Muscle layer of colon (tissue), 2 donors: ENCODE measurements at regions not wholly inside any gene's neighbourhood (a gene's known extent, or its start where the extent isn't known, plus 50 kb on each side); places are given as distances from the start of the nearest gene placed in this dataset.

Experiments used
- H3K27ac ChIP-seq: one replicate; pipeline ENCODE4 v1.7.0; 2013; ENCODE audit warnings: low read depth, mild to moderate bottlenecking, low read length, moderate library complexity
- H3K27me3 ChIP-seq, 2 donors: one replicate each; pipeline ENCODE4 v1.7.0; 2013; ENCODE audit warnings: low read length in 2 of 2, mild to moderate bottlenecking in 2 of 2; ENCODE audit not compliant: insufficient read depth in 2 of 2, control insufficient read depth in 1 of 2
- H3K36me3 ChIP-seq: one replicate; pipeline ENCODE4 v1.7.0; 2013; ENCODE audit warnings: mild to moderate bottlenecking, low read length; ENCODE audit not compliant: insufficient read depth
- H3K4me1 ChIP-seq: one replicate; pipeline ENCODE4 v1.7.0; 2013; ENCODE audit warnings: mild to moderate bottlenecking, low read length; ENCODE audit not compliant: insufficient read depth
- H3K4me3 ChIP-seq, 2 donors: one replicate each; pipeline ENCODE4 v1.7.0; 2013; ENCODE audit warnings: low read length in 2 of 2, low read depth in 1 of 2, mild to moderate bottlenecking in 1 of 2, moderate library complexity in 1 of 2
- H3K9ac ChIP-seq: one replicate; pipeline ENCODE4 v1.7.0; 2013; ENCODE audit warnings: low read length
- H3K9me3 ChIP-seq: one replicate; pipeline ENCODE4 v1.7.0; 2013; ENCODE audit warnings: mild to moderate bottlenecking, low read length
- donor health status: abdominal sarcoma.
- donor health status: Adenocarcinoma of cecum.

DNA sequence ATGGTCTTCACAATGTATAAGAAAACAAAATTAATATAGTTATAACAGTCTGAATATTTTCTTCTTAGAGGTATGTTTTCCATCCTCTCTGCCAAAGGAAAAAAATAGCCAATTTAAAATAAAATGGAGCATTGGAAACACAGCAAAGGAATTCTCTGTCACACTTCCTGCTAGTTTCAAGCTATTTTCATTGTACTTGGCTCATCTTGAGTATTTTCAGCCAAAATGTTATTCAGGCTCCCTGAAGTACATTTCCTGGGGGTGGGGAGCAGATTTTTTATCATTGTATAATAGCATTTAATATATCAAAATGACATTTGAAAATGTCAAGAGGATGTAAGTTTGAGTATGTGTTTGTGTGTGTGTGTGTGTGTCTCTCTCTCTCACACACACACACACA, 463.6 kb upstream of the REG3G start:
- no peak overlapping the region for H3K27ac ChIP-seq
- no peaks in the 10 kb centered on the region for H3K4me1 ChIP-seq
- H3K9ac ChIP-seq = no peak overlapping the region
- H3K27me3 ChIP-seq = no peaks in the 10 kb centered on the region
- H3K4me3 ChIP-seq = no peak overlapping the region
- no peaks in the 10 kb centered on the region for H3K9me3 ChIP-seq
- H3K36me3 ChIP-seq = no peaks in the 10 kb centered on the region

DNA sequence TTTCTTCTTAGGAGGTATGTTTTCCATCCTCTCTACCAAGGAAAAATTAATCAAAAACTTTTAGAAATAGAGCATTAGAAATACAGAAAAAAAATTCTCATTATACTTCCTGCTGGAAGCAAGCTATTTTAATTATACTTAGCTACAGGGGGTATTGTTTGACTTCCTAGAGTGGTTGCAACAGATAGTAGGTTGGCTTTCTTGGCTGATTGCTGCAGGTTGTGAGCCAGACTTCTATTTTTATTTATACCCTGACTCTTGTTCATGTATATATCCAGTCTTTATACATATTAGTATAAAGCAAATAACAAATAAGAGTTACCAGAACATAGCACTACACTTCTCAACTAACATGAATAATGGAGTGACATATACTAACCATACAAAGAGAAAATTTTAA, 460.8 kb upstream of the REG3G start:
- H3K27me3 ChIP-seq = no peaks in the 10 kb centered on the region
- H3K27ac ChIP-seq = no peak overlapping the region
- H3K4me1 ChIP-seq = no peaks in the 10 kb centered on the region
- no peak overlapping the region for H3K4me3 ChIP-seq
- no peaks in the 10 kb centered on the region for H3K36me3 ChIP-seq
- no peaks in the 10 kb centered on the region for H3K9me3 ChIP-seq
- no peak overlapping the region for H3K9ac ChIP-seq

DNA sequence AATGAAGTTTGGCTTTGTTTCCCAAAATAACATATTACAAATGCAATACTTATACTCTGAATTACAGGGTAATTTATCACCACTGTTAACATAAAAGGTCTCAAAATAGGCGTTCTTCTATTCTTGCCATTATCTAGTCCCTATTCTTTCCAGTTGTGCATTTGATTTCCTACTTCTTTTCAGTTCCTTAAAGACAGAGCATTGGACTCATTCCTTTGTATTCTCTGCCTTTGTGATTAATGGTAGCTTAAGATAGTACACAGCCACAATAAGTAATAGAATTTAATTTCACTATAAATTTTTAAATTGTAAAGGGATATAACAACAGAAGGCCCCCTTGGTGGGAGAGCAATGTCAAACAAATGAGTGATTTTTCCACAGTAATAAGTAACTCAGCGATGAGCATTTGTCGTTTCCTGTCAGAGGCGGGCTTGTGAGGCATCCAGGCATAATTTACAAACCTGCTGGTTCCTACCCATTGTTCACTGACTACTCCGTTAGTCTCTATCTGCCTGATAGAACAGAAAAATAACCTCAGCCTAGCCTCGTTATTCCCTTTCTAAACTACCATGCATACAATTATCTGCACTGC, 456.6 kb upstream of the REG3G start:
- Histone ChIP-seq H3K4me3 (no peak overlapping the region), H3K27ac (no peak overlapping the region), H3K9ac (no peak overlapping the region), H3K27me3 (no peaks in the 10 kb centered on the region), H3K36me3 (no peaks in the 10 kb centered on the region), H3K4me1 (no peaks in the 10 kb centered on the region), H3K9me3 (no peaks in the 10 kb centered on the region)

DNA sequence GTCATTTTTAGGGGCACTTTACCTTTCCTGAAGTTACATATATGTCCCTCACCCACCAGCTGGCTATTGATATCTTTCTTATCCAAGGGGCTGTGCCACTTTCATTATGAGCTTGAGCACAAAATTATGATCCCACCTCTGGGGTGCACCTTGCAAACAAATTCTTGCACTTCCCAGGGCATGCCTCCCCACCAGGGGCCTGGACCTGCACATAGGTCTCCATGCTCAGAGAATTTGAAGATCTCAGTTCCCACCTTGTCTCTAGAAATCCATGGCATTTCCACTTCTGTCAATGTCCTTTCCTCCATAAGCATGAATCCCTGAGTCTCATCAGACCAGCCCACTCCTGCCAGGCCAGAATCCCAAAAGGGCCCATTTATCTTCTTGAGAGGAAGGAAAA, 449.1 kb upstream of the REG3G start:
- Histone ChIP-seq H3K4me1 (no peaks in the 10 kb centered on the region), H3K27ac (no peak overlapping the region), H3K36me3 (no peaks in the 10 kb centered on the region), H3K27me3 (no peaks in the 10 kb centered on the region), H3K9me3 (no peaks in the 10 kb centered on the region), H3K4me3 (no peak overlapping the region), H3K9ac (no peak overlapping the region)

DNA sequence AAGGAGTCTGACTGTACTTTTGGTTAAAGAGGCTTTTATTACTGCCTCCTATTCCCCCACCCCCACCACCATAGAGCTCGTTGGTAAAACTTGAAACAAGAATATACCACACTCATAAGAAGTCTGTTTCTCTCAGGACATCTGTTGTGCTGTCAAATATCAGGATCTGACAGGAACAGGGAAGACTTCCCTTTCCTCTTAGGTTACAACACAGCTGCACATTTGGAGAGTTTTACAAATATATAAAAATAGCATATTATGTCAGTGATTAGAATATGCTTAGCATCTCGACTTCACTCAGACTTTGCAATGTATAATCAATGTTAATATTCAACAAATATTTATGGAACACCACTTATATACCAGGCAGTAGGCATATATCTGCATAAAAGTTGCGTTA, 439.6 kb upstream of the REG3G start:
- Histone ChIP-seq H3K4me1 (no peaks in the 10 kb centered on the region), H3K27me3 (no peaks in the 10 kb centered on the region), H3K4me3 (no peak overlapping the region), H3K9me3 (no peaks in the 10 kb centered on the region), H3K27ac (no peak overlapping the region), H3K9ac (no peak overlapping the region), H3K36me3 (no peaks in the 10 kb centered on the region)

DNA sequence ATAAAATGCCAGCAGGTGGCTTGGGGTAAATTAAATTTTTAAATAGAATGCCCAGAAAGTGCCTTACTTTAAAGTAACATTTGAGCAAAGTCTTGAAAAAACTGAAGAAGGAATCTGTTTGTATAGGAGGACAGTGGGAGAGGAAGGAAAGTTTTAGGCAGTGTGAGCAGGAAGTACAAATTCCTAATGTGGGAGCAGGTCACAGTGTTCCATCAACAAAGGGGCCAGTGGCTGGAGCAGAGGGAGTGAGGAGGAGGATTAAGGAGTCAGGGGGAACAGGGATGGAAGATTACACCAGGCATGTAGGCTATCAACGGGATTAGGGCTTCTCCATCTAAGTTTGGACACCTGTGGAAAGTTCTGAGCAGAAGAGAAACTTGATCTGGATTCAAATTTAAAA, 439.2 kb upstream of the REG3G start:
- Histone ChIP-seq H3K4me1 (no peaks in the 10 kb centered on the region), H3K9me3 (no peaks in the 10 kb centered on the region), H3K27ac (no peak overlapping the region), H3K27me3 (no peaks in the 10 kb centered on the region), H3K36me3 (no peaks in the 10 kb centered on the region), H3K4me3 (no peak overlapping the region), H3K9ac (no peak overlapping the region)

DNA sequence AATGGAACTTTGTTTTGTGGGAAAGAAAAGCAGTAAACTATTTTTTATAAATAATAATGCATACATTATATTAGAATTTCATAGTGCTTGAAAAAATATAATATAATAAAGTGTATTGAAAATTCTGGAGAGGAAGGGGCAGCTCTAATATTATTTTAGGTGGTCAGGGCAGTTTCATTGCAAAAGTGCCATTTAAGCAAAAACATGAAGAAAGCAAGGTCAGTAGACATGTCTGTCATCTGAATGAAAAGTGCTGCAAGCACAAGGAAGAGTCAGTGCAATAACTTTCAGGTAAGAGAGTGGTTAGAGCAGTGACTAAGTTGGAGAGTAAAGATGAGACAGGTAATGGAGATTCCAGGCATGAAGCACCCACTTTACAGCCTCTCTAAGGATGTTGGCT, 435.6 kb upstream of the REG3G start:
- Histone ChIP-seq H3K27ac (no peak overlapping the region), H3K9ac (no peak overlapping the region)

DNA sequence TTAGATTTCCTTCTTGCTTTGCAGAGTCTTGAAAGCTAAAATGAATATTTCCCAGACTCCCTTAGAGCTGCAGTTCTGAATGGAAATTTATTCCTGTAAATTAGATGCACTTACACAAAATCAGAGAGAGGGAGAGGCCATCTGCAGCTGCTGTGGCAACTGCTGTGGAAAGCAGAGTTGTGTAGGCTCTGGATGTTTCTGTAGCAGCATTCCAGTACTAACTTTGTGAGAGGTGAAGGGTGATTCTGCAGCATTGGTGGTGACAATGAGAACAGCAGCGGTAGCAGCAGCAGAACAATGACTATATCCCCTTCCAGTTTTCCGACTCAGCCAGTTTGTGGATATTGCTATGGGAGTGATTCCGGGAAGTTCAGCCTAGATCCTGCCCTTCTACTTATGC, 433.0 kb upstream of the REG3G start:
- no peak overlapping the region for H3K27ac ChIP-seq
- H3K4me3 ChIP-seq = no peak overlapping the region
- no peak overlapping the region for H3K9ac ChIP-seq
- H3K27me3 ChIP-seq = no peaks in the 10 kb centered on the region
- no peaks in the 10 kb centered on the region for H3K36me3 ChIP-seq
- H3K4me1 ChIP-seq = no peaks in the 10 kb centered on the region
- no peaks in the 10 kb centered on the region for H3K9me3 ChIP-seq

More for the DNA sequence above, 435.6 kb upstream of the REG3G start:
- H3K4me1 ChIP-seq = no peaks in the 10 kb centered on the region
- no peaks in the 10 kb centered on the region for H3K27me3 ChIP-seq
- H3K9me3 ChIP-seq = no peaks in the 10 kb centered on the region
- H3K36me3 ChIP-seq = no peaks in the 10 kb centered on the region
- H3K4me3 ChIP-seq = no peak overlapping the region

DNA sequence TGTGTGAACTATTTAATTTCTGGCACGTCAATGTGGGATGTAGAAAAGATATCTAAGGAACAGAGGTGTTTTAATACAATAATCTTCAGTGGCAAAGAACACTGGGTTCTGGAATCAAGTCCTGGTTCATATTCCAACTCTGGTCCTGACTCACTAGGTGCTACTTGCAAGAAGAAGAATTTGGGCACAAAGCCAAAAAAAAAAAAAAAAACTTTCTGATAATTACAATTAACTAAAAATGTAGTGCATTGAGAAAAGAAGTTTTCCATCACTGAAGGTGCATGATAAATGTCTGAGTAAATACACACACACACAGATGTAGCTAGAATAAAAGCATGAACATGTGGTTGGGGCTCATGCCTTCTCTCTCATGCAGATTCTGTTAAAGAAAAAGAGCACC, 424.4 kb upstream of the REG3G start:
- H3K27me3 ChIP-seq = no peaks in the 10 kb centered on the region
- H3K9ac ChIP-seq = no peak overlapping the region
- no peak overlapping the region for H3K27ac ChIP-seq
- no peaks in the 10 kb centered on the region for H3K36me3 ChIP-seq
- H3K9me3 ChIP-seq = no peaks in the 10 kb centered on the region
- H3K4me1 ChIP-seq = peaks cover 6% of the 10 kb centered on the region
- H3K4me3 ChIP-seq = no peak overlapping the region

DNA sequence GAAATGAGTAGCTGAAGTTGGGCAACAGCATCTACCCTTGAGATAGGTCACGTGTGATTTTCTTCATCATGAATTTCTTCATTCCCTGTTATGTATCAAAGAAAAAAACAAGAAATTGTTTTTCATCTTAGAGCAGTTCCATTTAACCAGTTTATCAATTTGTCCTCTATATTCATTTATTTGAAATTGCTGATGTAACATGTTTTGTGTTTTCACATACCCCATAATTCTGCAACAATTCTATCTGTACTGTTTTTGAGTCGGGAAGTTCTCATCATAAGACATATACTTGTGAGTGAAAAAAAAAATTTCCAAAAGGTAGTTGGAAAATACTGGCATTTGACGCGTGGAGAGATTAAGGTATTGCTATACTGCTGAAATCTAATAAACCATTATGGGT, 422.6 kb upstream of the REG3G start:
- no peak overlapping the region for H3K4me3 ChIP-seq
- no peak overlapping the region for H3K27ac ChIP-seq
- no peaks in the 10 kb centered on the region for H3K36me3 ChIP-seq

DNA sequence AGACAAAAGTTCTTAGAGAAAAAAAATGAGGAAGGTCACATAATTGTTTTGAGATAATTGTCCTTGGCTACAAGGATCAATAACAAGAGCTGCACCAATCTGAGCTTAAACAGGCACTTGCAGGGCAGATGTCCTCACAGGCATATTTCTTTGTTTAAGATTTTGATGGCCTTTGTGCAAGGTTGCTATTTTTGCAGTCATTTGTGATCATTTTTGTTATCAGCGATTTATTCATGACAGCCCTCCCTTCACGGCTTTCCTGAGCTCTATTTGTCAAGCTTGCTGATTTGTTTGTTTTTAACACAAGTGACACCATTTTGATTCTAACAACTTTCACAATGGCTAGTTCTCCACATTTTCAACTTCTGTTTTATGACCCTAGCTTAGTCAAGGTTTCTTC, 418.6 kb upstream of the REG3G start:
- Histone ChIP-seq H3K9ac (no peak overlapping the region), H3K36me3 (no peaks in the 10 kb centered on the region), H3K27me3 (no peaks in the 10 kb centered on the region), H3K9me3 (no peaks in the 10 kb centered on the region), H3K27ac (no peak overlapping the region), H3K4me3 (no peak overlapping the region), H3K4me1 (no peaks in the 10 kb centered on the region)

More for the DNA sequence above, 422.6 kb upstream of the REG3G start:
- Histone ChIP-seq H3K27me3 (no peaks in the 10 kb centered on the region), H3K9ac (no peak overlapping the region), H3K4me1 (peaks cover 6% of the 10 kb centered on the region), H3K9me3 (no peaks in the 10 kb centered on the region)

DNA sequence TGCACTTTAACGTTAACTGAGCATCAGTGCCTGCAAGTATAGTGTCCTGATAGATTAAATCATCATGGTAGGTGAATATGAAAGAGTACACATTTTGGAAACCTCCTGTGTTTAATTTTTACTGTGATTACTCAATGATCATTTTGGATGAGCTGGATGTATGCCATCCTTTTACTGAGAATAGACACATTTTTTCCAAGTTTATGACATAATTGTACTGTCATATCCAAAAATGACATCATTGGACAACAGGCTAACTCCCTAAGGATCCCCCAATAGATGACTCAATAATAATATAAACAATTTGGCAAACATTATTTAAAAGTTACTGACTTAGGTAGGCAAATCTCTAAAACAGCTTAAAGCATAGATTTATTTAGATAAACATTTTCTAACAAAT, 410.8 kb upstream of the REG3G start:
- H3K36me3 ChIP-seq = no peaks in the 10 kb centered on the region
- H3K27ac ChIP-seq = no peak overlapping the region
- no peak overlapping the region for H3K9ac ChIP-seq
- no peaks in the 10 kb centered on the region for H3K4me1 ChIP-seq
- no peaks in the 10 kb centered on the region for H3K9me3 ChIP-seq
- H3K4me3 ChIP-seq = no peak overlapping the region
- H3K27me3 ChIP-seq = no peaks in the 10 kb centered on the region
